GM18508 (cell line): ENCODE measurements at regions not wholly inside any gene's neighbourhood (a gene's known extent, or its start where the extent isn't known, plus 50 kb on each side); places are given as distances from the start of the nearest gene placed in this dataset.

Experiments
- ATAC-seq: cut with Tn5 transposase; IDR thresholded peaks from one replicate; pipeline ENCODE4 v1.9.1; 2021; ENCODE audit warnings: moderate number of reproducible peaks; ENCODE audit not compliant: insufficient read depth, unreplicated experiment

DNA sequence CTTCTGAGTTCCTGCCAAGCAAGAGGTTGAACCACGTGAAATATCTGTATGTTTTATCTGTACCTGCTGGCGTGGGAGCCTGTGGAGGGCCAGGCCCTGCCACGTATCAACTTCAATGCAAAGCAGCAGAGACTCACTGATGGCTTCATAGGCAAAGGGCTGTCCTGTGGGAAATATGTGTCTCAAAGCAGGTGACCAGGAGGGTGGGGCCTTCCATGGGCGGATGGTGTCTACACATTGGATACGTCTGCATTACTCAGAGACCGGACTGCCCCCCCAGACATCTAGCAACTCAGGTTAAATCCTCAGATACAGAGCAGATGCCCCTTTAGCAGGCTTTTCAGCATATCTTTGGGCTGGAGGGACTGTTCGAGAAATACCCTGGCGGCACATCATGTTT lies 210.8 kb upstream of the C1orf174 start:
- no peak for ATAC-seq

DNA sequence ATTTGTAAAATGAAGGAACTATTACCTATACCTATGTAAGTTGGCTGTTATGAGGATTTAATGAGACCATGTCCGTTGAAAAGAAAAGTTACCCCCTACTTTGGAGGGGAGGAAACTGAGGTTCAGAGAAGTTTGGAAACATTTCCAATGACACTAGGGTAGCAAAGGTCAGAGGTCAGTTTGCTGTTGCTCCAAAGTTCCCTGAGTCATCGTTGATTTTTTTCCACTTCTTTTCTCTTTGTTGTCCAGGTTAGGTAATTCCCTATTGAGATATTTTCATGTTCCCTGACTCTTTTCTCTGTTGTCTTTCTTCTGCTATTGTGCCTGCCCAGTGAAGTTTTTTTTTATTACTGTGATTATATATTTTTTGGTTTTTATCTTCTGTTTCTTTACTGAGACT lies 213.8 kb upstream of the C1orf174 start:
- no peak for ATAC-seq

DNA sequence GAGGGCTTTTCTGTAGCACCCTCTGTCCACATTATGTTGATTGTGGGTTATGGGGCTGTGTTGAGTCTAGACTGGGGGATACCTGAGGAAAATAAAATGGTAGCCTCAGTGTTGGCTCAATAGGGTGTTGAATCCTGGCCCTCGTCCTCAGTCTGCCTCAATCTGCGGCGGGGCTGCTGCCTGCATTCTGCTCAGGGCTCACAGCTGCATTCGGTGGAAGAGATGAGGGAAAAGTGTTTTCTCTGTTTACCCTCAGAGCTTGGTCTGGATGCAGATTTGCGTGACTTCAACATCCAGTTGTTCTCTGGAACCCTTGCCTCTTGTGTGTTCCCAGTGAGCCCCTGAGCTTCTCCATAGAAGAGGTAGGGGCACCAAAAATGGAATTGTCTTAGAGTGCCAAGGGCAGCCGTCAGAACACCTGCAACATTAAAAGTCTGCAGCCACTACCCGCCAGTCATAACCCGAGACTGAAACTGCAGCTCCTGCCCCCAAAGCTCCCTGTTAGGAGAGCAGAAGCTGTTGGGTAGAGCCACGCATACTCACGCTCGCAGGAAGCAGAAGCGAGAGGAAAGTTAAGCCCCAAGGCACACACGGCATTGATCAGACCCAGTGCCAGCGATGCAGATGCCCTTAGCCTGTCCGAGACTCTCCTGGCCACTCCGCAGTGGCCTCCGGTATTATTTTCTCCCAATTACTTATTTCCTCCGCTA lies 215.3 kb upstream of the C1orf174 start:
- no peak for ATAC-seq

DNA sequence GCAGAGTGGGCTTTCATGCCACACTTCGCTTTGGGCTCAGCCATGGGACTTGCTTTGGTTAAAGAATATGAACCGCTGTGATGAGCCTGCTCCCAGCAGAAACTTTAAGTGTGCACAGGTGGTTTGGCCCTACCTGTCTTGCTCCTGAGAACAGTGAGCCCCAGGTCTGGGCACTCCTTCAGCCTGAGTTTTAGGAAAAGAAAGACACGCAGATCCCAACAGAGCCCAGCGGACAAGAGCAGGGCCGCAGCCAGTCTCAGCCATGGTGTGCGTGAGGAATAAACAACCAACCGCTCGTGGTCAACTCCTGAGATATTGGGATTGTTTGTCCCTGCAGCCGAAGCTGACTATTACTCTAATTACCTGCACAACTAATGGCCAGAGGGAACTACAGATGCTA lies 217.1 kb upstream of the C1orf174 start:
- no peak for ATAC-seq

DNA sequence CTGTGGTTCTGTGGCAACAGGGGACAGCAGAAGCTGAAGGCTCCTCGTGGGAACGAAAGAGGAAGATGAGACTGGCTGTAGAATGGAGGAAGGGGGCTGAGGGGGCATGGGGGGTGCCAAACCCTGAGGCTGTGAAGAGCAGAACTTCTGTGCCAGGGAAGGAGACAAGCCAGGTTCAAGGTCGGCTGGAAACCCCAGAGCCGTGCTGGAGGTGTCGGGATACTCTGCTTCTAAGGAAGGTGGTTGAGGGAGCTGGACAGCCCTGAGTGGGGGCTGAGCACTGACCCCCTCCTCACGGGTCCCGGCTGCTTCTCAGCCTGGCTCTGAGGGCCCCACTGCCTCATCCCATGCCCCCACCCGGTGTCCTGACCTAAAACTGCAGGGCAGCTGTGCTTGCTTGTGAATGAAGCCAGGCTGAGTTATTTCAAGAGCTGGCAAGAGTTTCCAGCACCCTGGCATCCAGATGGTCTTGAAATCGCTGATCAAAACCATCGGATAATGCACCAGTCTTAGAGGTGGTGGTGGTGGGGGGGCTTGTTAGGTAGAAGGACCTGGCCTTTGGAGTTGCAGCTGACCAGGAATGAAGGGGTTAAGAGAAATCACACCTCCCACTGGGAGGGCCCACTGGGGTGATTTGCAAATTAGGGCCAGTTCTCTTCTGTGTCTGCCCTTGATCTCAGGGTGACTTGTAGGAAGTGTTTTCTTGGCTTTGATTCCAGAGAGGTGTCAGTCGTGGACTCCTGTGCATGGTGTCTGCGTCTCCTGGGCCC lies 218.9 kb upstream of the C1orf174 start:
- no peak for ATAC-seq

DNA sequence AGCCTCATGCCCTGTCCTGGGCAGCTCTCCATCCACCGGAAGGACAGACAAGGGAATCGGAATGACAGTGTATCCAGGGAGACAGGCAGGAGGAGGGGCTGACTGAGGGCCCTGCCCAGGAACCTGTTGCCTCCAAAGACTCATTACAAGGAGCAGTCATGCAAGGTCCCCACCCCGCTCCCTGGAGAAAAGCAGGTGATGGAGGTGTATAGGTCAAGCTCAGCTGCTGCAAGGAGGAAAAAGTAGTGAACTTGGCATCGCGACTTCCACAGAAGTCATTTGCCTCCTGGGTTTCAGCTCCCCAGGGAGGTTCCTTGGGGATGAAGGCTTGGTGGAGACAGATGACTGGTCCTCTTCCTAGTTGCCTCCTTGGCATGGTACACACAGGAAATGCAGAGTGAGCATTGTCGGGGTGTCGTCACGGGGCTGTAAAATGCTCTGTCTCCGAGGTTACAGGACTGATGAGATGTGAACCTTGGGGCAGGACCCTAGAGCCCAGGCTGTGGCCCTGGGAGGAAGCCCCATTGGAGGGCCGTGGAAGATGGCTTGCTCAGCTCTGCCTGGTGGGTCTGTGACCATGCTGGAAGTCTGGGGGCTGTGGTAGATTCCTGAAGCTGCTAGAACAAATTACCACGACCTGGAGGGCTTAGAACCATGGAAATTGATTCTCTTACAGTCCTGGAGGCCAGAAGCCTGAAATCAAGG lies 219.6 kb upstream of the C1orf174 start:
- ATAC-seq, result no peak

DNA sequence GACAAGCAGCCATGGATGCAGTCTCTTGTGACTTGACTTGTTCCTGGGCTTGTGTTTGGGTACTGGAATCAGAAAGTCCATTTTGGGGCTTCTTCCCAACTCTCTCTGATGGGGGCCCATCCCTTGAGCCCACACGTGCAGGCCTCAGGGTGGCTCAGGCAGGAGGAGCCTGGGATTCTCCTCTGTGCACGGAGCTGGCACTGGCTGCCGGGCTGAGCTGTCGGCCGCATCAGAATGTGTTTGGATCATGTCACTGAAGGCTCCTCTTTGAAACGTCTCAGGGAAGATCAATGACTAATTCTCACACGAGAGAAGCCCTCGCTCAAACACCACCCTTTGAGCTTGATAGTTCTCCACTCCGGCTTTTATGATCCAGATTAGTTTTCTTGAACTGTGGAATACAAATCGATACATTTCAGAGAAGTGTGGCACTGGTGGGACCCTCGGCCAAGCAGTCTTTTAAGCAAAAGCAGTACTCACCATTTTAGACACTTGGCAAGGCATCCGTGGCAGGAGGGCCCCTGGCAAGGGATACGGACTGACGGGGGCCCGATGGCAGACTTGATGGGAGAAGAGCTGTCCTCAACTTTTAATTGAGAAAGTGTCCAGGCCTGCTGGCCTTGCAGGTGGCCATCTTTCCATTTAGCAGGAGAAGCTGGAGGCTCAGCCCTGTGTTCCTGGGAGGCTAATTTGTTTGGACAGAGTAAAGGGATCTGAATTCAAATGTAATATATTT lies 220.7 kb upstream of the C1orf174 start:
- no peak for ATAC-seq

DNA sequence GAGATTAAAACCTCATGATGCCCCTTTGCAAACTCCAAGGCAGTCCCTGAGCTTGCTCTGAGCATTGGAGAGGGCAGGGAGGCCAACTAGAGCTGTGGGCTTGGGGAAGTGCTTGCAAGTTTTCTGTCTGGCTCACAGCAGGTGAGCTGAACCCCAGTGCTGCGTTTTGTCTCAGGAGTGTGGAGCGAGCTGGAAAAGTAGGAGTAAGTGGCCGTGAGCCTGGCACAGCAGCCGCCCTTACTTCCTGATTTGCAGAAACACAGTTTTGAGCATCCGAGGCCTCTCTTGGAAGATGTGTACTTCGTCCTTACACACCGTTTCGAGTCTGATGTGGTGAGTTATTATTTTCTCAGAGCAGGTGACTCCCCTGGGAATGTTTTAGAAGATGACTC lies 221.2 kb upstream of the C1orf174 start:
- ATAC-seq, result no peak

DNA sequence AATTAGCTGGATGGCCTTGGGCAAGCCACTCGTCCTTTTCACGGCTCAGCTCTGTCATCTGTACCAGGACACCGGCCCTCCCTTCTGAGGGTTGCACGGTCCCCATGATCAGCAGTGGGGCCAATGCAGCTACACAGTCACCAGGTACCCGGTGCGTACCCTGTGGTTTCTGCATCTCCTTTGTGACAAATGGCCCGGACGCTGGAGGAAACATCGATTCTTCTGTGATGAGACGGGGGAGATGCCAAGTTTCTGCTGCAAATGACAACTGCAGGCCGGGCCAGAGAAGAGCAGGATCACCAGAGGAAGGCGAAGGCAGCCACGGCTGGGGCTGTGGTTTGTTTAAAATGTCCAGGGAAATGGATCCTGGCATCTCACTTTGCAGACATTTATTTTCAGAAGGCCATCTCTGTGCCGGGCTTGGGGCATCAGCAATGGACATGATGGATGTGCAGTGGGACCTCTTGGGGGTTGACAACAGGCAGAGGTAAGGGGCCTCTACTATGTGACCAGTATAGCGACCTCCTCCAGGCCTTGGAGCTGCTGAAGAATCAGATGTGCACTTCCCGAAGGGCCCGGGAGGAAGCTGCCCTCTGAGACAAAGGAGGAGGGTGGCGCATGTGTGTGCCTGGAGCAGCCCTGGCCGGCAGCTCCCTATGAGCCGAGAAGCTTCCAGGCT lies 221.9 kb upstream of the C1orf174 start:
- no peak for ATAC-seq

DNA sequence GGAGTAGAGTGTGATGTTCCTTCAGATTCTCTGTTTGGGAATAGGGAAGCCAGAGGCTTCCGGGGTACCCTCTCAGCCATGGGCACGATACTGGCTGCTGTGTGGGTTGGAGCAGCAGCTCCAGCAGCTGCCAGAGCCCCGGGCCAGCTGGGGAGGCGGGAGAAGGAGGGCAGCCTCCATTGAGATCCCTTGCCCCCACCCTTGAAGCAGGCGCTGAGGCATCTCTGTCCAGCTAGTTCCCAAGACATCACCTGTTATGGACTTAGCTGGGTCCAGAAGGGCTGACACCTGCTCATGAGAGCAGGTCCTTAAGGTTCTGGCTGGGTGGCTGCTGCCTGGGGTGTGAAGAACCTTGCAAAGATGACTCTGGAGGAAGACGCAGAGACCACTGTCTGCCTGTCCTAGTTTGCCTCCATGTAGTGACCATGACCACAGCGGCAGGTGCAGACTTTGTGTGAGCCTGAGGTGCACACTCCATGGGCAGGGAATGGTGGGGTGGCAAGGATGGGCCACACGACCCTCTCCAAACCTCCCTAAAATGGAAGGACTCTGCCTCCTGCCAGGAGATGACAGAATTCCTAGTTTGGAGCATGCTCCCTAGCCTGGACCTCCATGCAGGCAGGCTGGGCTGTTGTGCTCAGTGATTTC lies 222.6 kb upstream of the C1orf174 start:
- no peak for ATAC-seq

DNA sequence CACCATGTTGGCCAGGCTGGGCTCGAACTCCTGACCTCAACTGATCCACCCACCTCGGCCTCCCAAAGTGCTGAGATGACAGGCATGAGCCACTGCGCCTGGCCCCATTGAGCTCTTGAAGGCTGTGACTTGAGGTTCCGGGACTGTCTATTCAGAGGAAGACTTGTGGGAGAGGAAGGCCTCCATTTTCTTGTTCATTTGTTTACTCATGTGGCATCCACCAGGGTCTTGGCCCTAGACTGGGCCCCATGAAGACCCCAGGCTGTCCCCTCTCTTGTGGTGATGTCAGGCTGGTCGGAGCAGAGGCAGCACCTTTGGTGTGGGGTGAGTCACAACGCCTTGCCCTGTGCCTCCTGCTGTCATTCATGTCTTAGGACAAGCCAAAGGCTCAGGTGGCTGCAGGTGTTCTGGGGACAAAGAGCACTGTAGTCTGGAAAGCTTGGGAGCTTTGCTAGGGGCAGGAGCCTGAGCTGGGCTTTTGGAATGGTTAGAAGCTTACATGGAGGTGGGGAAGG lies 224.6 kb upstream of the C1orf174 start:
- ATAC-seq, result no peak

DNA sequence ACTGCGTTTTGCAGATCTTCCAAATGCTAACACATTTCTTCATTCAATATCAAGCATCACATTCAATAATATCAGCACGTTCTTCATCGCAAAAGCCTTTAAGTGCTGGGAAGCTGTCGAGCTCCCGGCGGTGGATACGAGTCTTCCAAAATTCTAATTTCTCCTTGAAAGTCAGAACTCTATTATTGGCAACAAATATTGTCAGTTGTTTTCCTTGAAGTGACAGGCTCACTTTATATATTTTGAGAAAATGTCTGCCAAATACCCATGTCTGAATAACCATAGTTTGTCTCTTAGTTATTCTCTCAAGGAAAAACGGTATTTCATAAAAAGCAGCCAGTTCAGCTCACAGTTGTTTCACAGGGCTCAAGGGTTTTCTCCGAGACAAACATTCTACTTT lies 226.2 kb upstream of the C1orf174 start:
- ATAC-seq, result no peak

DNA sequence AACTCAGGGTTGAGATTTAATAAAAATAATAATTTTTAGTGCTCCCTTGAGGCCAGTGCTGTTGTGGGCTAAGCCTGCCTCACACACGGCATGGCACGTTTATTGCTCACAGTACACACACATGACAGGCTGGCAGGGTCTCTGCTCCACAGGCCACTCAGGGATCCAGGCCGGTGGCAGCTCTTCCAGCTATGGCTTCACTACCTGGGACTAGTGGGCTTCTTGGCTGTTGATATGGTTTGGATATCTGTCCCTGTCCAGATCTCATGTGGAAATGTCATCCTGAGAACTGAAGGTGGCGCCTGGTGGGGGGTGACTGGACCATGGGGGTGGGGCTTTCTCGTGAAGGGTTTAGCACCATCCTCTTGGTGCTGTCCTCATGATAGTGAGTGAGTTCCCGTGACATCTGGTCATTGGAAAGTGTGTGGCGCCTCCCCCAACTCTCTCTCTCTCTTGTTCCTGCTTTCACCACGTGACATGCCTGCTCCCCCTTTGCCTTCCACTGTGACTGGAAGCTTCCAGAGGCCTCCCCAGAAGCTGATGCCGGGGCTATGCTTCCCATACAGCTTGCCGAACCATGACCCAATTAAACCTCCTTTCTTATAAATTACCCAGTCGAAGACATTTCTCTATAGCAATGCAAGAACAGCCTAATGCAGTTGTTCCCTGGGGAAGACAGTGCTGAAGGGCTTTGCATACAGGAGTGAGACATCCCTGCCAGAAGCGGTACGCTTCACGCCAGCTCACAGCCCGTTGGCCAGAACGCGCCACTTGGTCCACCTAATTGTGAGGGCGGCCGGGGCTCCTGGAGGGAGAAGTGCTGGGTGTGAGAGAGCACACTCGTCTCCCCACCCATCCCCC lies 226.9 kb upstream of the C1orf174 start:
- ATAC-seq, result no peak

DNA sequence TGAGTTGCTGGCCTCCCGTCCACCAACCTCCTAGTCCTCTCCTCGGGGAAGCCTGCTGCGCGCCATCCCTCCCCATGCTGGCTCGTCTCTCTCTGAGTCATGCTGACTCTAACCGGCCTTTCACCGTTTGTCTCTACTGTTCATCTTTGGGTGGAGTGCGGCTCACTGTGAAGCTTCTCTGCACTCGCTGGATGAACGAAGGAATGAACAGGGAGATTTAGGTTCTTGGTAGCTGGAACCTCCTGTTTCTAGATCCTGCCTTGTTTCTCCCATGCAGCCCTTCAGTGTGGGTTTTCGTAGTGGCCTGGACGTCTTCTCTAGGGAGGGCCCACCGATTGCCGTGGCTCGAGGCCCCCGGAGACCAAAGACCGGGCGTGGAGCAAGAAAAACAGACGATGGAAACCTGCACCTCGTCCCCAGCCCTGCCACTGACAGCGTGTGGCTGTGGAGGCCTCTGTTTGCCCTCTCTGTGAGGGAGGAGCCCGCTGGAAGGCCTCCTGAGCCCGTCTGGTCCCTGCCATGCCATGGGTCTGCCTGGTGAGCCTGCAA lies 227.6 kb upstream of the C1orf174 start:
- ATAC-seq, result no peak

DNA sequence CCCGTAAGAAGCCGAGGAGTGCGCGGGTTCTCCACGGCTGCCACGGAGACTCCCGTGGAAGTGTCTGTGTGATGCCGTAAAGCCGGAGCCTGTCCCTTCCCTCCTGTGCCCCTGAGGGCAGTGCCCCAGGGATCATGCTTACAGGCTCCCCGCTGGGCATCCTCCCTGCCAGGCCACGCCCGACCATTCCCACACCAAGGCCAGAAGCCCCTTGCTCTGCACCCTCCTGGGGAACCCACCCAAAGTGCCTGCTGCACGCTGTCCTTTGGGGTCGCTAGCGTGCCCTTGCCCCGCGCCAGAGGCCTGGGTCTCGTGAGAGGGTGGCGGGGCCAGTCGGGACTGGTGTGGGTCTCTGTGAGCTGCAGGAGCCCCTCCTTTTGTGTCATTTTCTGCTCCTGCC lies 228.5 kb upstream of the C1orf174 start:
- ATAC-seq, result no peak

DNA sequence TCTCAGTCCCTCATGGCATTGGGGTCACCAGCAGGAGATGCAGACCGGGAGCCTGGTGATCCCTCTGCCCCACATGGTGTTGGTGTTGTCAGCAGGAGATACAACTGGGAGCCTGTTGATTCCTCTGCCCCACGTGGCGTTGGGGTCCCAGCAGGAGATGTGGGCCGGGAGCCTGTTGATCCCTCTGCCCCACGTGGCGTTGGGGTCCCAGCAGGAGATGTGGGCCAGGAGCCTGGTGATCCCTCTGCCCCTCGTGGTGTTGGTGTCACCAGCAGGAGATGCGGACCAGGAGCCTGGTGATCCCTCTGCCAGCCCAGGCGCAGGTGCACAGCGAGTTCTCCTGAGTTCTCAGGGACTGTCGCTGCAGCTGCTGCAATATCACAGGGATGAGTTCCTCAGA lies 229.6 kb upstream of the C1orf174 start:
- no peak for ATAC-seq

DNA sequence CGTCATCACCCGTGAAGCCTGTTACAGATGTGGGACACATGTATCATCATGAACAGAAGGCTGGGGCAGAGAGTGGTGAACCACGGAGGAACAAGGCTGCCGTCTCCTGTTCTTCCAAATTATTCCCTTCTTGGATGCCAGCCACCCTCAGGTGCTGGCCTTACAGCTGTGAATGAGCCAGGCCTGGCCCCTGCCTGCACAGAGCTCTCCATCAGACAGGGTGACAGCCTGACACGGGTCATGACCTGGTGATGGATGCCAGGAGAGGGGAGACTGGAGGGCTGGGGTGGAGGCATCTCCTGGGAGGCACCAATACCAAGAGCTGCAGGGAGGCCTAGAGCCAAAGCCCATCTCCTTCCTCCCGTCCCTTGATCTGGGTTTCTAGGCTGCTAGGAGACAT lies 230.0 kb upstream of the C1orf174 start:
- no peak for ATAC-seq

DNA sequence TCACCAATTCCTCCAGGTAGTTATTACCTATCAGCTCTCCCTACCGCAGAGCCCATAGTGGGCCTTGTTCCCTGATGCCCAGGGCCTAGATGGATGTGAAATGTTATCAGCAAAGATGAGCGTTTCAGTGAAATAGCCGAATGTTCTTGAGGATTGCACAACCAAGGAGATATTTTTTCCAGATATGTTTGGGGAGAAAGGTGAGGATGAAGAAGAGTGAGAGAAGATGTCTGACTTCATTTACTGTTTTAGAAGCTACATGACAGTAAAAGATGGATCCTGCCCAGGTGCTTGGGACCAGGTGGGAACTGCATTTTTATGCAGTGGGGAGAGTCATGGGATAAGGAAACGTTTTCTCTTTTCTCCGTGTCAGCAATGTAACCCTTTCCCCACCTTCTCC lies 231.7 kb upstream of the C1orf174 start:
- ATAC-seq, result no peak
